HUES6 (cell line): ENCODE measurements at regions not wholly inside any gene's neighbourhood (a gene's known extent, or its start where the extent isn't known, plus 50 kb on each side); places are given as distances from the start of the nearest gene placed in this dataset.

ENCODE experiments used
- H3K27ac ChIP-seq: 2 replicates; pipeline ENCODE4 v1.7.0; 2013; ENCODE audit warnings: low read depth, mild to moderate bottlenecking, low read length, inconsistent platforms
- H3K27me3 ChIP-seq: 2 replicates; pipeline ENCODE4 v1.6.1; 2013; ENCODE audit warnings: low read length; ENCODE audit not compliant: control insufficient read depth, insufficient read depth
- H3K36me3 ChIP-seq: 2 replicates; pipeline ENCODE4 v1.6.1; 2013; ENCODE audit warnings: low read length; ENCODE audit not compliant: control insufficient read depth, insufficient read depth
- H3K4me1 ChIP-seq: 2 replicates; pipeline ENCODE4 v1.6.1; 2013; ENCODE audit warnings: low read length; ENCODE audit not compliant: control insufficient read depth, insufficient read depth
- H3K4me3 ChIP-seq: 2 replicates; pipeline ENCODE4 v1.5.1; 2013; ENCODE audit warnings: low read depth, low read length
- H3K9ac ChIP-seq: one replicate; pipeline ENCODE4 v1.6.1; 2013; ENCODE audit warnings: mild to moderate bottlenecking, low read length
- H3K9me3 ChIP-seq: 2 replicates; pipeline ENCODE4 v1.6.1; 2013; ENCODE audit warnings: low read depth, low read length; ENCODE audit not compliant: control insufficient read depth, insufficient read depth

DNA sequence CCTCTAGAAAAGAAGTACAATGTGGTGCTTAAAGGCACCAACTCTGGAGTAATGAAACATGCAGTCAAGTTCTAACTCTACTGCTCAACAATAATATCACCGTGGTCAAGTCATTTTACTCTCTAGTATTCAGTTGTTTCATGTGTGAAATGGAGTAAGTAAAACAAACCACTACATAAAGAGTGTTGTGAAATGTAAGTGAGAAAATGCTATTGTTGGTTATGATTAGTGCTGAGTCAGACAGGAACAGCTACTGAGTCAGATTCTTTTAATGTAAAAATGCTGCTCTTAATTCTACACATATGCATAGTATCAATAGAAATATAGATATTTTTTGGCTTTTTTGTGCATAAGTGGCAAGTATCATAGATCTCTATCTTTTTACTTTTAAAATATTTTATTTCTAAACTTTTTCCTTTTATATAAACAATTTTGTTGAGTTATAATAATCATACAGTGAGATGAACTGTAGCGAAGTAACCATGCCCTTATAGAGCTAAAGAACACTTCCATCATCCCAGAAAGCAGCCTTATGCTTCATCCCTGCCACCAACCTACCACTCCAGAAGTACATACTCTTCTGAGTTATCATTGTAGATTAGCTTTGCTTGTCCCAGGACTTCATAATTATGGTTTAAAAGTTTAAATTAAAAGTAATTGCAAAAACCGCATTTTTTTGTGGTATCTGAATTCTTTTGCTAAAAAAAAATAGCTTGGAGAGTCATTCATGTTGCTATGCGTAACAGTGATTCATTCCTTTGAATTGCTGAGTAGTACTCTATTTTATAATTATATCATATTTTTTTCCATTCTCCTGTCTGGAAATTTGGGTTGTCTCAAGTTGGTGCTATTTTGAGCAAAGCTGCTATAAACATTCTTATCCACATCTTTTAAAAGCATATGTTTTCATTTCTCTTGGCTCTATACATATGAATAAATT lies 548.2 kb upstream of the CLINT1 start:
- Histone ChIP-seq H3K27me3 (no peaks in the 10 kb centered on the region), H3K27ac (no peak overlapping the region), H3K9ac (no peak overlapping the region), H3K36me3 (no peaks in the 10 kb centered on the region), H3K4me3 (no peak overlapping the region), H3K4me1 (no peaks in the 10 kb centered on the region), H3K9me3 (peaks cover 9% of the 10 kb centered on the region)

- no peaks in the 10 kb centered on the region for H3K9me3 ChIP-seq
- H3K4me3 ChIP-seq = no peak overlapping the region
- no peaks in the 10 kb centered on the region for H3K27me3 ChIP-seq
- no peak overlapping the region for H3K27ac ChIP-seq
- no peak overlapping the region for H3K9ac ChIP-seq
- no peaks in the 10 kb centered on the region for H3K4me1 ChIP-seq
- no peaks in the 10 kb centered on the region for H3K36me3 ChIP-seq
These were observed 539.6 kb upstream of the CLINT1 start for GRCh38 chr5:158398360-158399201.

GRCh38 chr5:158397278-158397677 lies 538.3 kb upstream of the CLINT1 start:
- Histone ChIP-seq H3K9ac (no peak overlapping the region), H3K27ac (no peak overlapping the region), H3K27me3 (no peaks in the 10 kb centered on the region), H3K4me1 (no peaks in the 10 kb centered on the region), H3K9me3 (no peaks in the 10 kb centered on the region), H3K4me3 (no peak overlapping the region), H3K36me3 (no peaks in the 10 kb centered on the region)

- H3K27ac ChIP-seq = no peak overlapping the region
- no peaks in the 10 kb centered on the region for H3K9me3 ChIP-seq
- H3K4me3 ChIP-seq = no peak overlapping the region
- no peak overlapping the region for H3K9ac ChIP-seq
- H3K36me3 ChIP-seq = no peaks in the 10 kb centered on the region
- no peaks in the 10 kb centered on the region for H3K27me3 ChIP-seq
- no peaks in the 10 kb centered on the region for H3K4me1 ChIP-seq
These were observed 535.2 kb upstream of the CLINT1 start for GRCh38 chr5:158394102-158394501.

GRCh38 chr5:158393457-158393856 lies 534.5 kb upstream of the CLINT1 start:
- no peaks in the 10 kb centered on the region for H3K9me3 ChIP-seq
- no peak overlapping the region for H3K27ac ChIP-seq
- no peaks in the 10 kb centered on the region for H3K36me3 ChIP-seq
- no peaks in the 10 kb centered on the region for H3K4me1 ChIP-seq
- H3K27me3 ChIP-seq = no peaks in the 10 kb centered on the region
- H3K9ac ChIP-seq = no peak overlapping the region
- no peak overlapping the region for H3K4me3 ChIP-seq

DNA sequence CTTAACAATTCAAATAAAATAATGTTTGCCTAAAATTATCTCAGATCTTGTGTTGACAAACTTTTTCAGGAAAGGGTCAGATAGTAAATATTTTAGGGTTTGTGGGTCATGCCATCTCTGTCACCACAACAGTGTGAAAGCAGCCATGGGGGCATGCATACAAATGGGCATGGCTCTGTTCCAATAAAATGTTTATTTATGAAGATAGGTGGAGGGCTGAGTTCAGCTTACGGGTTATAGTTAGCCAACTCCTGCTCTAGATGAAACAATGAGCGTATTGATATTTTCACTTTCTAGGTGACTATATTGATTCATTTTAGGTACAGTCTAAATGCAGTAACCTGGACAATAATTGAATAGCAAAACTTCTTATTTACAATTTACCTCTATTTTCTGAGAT lies 533.8 kb upstream of the CLINT1 start:
- Histone ChIP-seq H3K9ac (no peak overlapping the region), H3K27ac (no peak overlapping the region), H3K4me1 (no peaks in the 10 kb centered on the region), H3K9me3 (no peaks in the 10 kb centered on the region), H3K27me3 (no peaks in the 10 kb centered on the region), H3K36me3 (no peaks in the 10 kb centered on the region), H3K4me3 (no peak overlapping the region)

DNA sequence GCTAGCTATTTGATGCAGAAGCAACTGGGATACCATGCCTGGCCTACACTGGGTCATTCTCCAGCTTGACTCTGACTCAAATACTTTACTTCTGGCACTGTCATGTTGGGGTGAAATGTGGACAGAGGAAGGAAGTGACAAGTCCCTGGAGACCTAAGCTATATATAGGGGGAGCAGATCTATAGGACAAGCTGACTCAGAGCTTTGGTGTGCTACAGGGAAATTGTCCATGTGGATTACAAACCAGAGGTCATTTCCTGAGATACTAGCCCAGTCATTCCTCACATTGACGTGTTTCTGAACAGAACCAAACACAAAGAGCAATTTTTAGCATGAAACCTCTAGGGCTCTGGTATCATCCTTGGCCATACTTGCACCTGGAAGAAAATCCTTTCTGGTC lies 531.6 kb upstream of the CLINT1 start:
- no peaks in the 10 kb centered on the region for H3K36me3 ChIP-seq
- H3K9ac ChIP-seq = no peak overlapping the region
- no peaks in the 10 kb centered on the region for H3K27me3 ChIP-seq
- H3K27ac ChIP-seq = no peak overlapping the region
- no peak overlapping the region for H3K4me3 ChIP-seq
- H3K4me1 ChIP-seq = no peaks in the 10 kb centered on the region
- H3K9me3 ChIP-seq = no peaks in the 10 kb centered on the region

GRCh38 chr5:158389786-158390185 lies 530.8 kb upstream of the CLINT1 start:
- Histone ChIP-seq H3K9me3 (no peaks in the 10 kb centered on the region; the same call in 1 of the 2 replicates), H3K9ac (no peak overlapping the region), H3K4me3 (no peak overlapping the region), H3K27ac (no peak overlapping the region), H3K36me3 (no peaks in the 10 kb centered on the region), H3K27me3 (no peaks in the 10 kb centered on the region), H3K4me1 (no peaks in the 10 kb centered on the region)

GRCh38 chr5:158388021-158388420 lies 529.1 kb upstream of the CLINT1 start:
- Histone ChIP-seq H3K9me3 (no peaks in the 10 kb centered on the region; the same call in 1 of the 2 replicates), H3K4me3 (no peak overlapping the region), H3K27me3 (no peaks in the 10 kb centered on the region), H3K27ac (no peak overlapping the region), H3K4me1 (no peaks in the 10 kb centered on the region; the same call in 1 of the 2 replicates), H3K36me3 (no peaks in the 10 kb centered on the region), H3K9ac (no peak overlapping the region)

GRCh38 chr5:158387499-158387898 lies 528.6 kb upstream of the CLINT1 start:
- Histone ChIP-seq H3K36me3 (no peaks in the 10 kb centered on the region), H3K4me3 (no peak overlapping the region), H3K27me3 (no peaks in the 10 kb centered on the region), H3K9me3 (no peaks in the 10 kb centered on the region; the same call in 1 of the 2 replicates), H3K4me1 (peaks cover 5% of the 10 kb centered on the region; the same call in 1 of the 2 replicates), H3K9ac (no peak overlapping the region), H3K27ac (no peak overlapping the region)

DNA sequence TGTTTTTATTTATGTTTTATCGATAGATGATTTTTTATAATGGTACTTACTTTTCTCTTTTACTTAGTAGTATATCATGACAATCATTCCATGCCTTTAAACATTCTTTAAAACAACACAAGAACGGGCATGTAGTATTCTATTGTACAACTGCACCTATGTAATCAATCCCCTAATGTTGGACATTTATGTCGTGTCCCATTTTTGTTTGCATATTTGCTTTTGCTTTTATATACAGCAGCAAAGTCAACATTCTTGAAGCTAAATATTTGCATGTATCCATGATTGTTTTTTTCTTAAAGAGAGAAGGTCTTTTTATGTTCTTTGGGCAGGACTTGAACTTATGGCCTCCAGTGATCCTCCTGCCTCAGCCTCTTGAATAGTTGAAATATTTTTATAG lies 527.0 kb upstream of the CLINT1 start:
- no peaks in the 10 kb centered on the region for H3K27me3 ChIP-seq
- no peak overlapping the region for H3K27ac ChIP-seq
- no peaks in the 10 kb centered on the region; the same call in 1 of the 2 replicates for H3K9me3 ChIP-seq
- H3K4me1 ChIP-seq = peaks cover 8% of the 10 kb centered on the region; the same call in 1 of the 2 replicates
- H3K4me3 ChIP-seq = no peak overlapping the region
- H3K36me3 ChIP-seq = no peaks in the 10 kb centered on the region
- H3K9ac ChIP-seq = no peak overlapping the region
